Thyroid gland (tissue), 4 donors: ENCODE measurements at regions not wholly inside any gene's neighbourhood (a gene's known extent, or its start where the extent isn't known, plus 50 kb on each side); places are given as distances from the start of the nearest gene placed in this dataset.
A peak's percentile ranks its signal among the peaks of the same experiment; 100 is the strongest.

Experiments
- DNase-seq, 2 donors: peaks; one replicate each; pipeline ENCODE4 v3.0.0-alpha.2; 2019
- H3K27ac ChIP-seq, 3 donors: fragments of 200-600 bp; sonication (generic); 1 replicate in 2 of 3; 2 replicates in 1 of 3; pipeline ENCODE4 v1.5.1; 2016 to 2019; ENCODE audit warnings: mild to moderate bottlenecking in 1 of 3, moderate library complexity in 1 of 3
- H3K27me3 ChIP-seq: fragments of 200-600 bp; sonication (generic); one replicate; pipeline ENCODE4 v1.5.1; 2019
- H3K36me3 ChIP-seq, 2 donors: fragments of 200-600 bp; sonication (generic); one replicate each; pipeline ENCODE4 v1.5.1; 2016 to 2019
- H3K4me1 ChIP-seq, 2 donors: fragments of 200-600 bp; sonication (generic); one replicate each; pipeline ENCODE4 v1.5.1; 2017 to 2019
- H3K4me3 ChIP-seq, 3 donors: fragments of 200-600 bp; sonication (generic); replicated peaks in 1 of 3; 1 replicate in 2 of 3; 2 replicates in 1 of 3; pipeline ENCODE4 v1.5.1; 2016; ENCODE audit warnings: mild to moderate bottlenecking in 1 of 3
- H3K9me3 ChIP-seq: fragments of 200-600 bp; sonication (generic); one replicate; pipeline ENCODE4 v1.5.1; 2017
- POLR2A ChIP-seq, 2 donors: fragments of 450-650 bp; IDR thresholded peaks; one replicate each; pipeline ENCODE4 v1.6.1; 2017; ENCODE audit warnings: antibody characterized with exemption in 2 of 2, mild to moderate bottlenecking in 2 of 2, moderate library complexity in 1 of 2
- WGBS, 2 donors: methylation state at CpG; one replicate each; pipeline ENCODE4 v1.1.5; 2017; 5-methylcytosine and 5-hydroxymethylcytosine counted together
- intact Hi-C: fragments of 100-400 bp; cut with DNase I; formaldehyde crosslinking; loops from one replicate; pipeline ENCODE4 v1.15.1; 2023
- TF ChIP-seq, protein P1 (sequence below), 6 experiments: fragments of 200-600 bp in 3 of 6; fragments of 450-650 bp in 3 of 6; sonication (generic) in 3 of 6; IDR thresholded peaks; one replicate each; pipeline ENCODE4 v1.5.1; 2016 to 2019; ENCODE audit warnings: antibody characterized with exemption in 6 of 6, mild to moderate bottlenecking in 2 of 6, inconsistent platforms in 1 of 6, moderate library complexity in 1 of 6

DNA sequence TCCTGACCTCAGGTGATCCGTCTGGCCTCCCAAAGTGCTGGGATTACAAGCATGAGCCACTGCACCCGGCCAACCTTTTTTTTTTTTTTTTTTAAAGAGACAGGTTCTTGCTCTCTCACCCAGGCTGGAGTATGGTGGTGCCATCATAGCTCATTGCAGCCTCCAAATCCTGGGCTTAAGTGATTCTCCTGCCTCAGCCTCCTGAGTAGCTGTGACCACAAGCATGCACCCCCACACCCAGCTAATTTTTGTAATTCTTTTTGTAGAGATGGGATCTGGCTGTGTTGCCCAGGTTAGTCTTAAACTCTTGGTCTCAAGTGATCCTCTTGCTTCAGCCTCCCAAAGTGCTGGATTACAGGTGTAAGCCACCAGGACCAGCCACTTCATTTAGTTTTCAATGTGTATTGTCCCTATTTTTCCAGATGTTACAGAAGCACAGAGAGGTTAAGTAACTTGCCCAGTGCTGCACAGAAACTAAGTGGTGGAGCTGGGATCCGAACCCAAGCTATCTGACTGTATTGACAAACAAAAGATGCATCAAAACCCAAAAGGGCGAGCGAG is 55.6 kb upstream of the GRK3 start:
- intact Hi-C loops: no loop called here
- no peak overlapping the region for H3K27ac ChIP-seq

DNA sequence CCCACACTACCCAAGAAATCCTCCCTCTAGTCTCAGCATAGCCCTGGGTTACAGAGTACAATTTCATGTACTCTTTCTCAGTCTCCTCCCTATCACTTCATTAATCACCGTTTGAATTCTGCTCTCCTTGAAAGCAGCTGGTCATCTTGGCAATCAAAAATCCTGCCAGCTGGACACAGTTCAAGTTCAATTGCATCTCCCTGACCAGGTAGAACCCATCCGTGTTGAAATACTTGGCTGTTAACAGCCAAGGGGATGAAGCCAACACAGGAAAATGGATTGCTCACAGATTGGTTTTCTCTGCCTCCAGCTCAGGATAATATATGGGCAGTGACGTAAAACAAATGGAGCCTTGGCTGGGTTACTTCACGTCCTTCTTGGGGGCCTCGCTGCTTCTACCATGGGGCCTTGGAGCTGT is 55.1 kb upstream of the GRK3 start:
- Histone ChIP-seq H3K9me3 (no peaks in the 10 kb centered on the region), H3K36me3 (no peaks in the 10 kb centered on the region), H3K27ac (no peak overlapping the region), H3K4me3 (no peak overlapping the region), H3K27me3 (no peaks in the 10 kb centered on the region), H3K4me1 (peaks cover 2 to 6% of the 10 kb centered on the region in 2 donors)
- TF ChIP-seq, protein P1, sequence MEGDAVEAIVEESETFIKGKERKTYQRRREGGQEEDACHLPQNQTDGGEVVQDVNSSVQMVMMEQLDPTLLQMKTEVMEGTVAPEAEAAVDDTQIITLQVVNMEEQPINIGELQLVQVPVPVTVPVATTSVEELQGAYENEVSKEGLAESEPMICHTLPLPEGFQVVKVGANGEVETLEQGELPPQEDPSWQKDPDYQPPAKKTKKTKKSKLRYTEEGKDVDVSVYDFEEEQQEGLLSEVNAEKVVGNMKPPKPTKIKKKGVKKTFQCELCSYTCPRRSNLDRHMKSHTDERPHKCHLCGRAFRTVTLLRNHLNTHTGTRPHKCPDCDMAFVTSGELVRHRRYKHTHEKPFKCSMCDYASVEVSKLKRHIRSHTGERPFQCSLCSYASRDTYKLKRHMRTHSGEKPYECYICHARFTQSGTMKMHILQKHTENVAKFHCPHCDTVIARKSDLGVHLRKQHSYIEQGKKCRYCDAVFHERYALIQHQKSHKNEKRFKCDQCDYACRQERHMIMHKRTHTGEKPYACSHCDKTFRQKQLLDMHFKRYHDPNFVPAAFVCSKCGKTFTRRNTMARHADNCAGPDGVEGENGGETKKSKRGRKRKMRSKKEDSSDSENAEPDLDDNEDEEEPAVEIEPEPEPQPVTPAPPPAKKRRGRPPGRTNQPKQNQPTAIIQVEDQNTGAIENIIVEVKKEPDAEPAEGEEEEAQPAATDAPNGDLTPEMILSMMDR (IDR thresholded peaks at IDR 0.05): no peak
- no peak for TF ChIP-seq POLR2A (IDR thresholded peaks at IDR 0.05)
- 42 to 56% methylated on average over 5 of the region's 5 CpGs for WGBS, 2 donors
- peak; percentile 46 to 51 for DNase-seq
- intact Hi-C loops: no loop called here

More for the DNA sequence above, 55.6 kb upstream of the GRK3 start:
- no peaks in the 10 kb centered on the region for H3K36me3 ChIP-seq
- DNase-seq: no peak
- WGBS, 2 donors: 76 to 82% methylated on average over 5 of the region's 5 CpGs
- no peak overlapping the region for H3K4me3 ChIP-seq
- H3K4me1 ChIP-seq: peaks cover 2 to 6% of the 10 kb centered on the region in 2 donors
- no peaks in the 10 kb centered on the region for H3K9me3 ChIP-seq
- H3K27me3 ChIP-seq: no peaks in the 10 kb centered on the region
- TF ChIP-seq, protein P1 (IDR thresholded peaks at IDR 0.05): no peak
- TF ChIP-seq POLR2A (IDR thresholded peaks at IDR 0.05): no peak

DNA sequence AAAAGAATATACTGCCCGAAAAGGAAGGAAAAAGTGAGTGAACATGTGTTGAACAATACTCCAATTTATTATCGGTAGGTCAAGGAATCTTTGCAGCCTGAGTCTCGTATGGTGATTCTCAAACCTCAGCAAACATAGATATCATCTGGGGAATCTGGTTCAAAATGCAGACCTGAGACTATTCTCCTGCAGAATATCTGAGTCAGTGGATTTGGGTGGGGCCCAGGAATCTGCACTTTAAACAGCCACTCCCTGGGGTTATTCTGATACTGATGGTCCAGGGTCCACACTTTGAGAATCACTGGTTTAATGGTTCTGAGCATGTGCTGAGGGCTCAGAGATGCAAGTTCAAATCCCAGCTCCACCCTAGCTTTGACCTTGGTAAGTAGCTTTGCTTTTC is 53.6 kb upstream of the GRK3 start:
- DNase-seq: no peak
- Histone ChIP-seq H3K27me3 (no peaks in the 10 kb centered on the region), H3K4me3 (no peak overlapping the region), H3K9me3 (no peaks in the 10 kb centered on the region), H3K27ac (no peak overlapping the region), H3K4me1 (peaks cover 8 to 15% of the 10 kb centered on the region in 2 donors), H3K36me3 (no peaks in the 10 kb centered on the region)
- WGBS, 2 donors: 65 to 81% methylated on average over 3 of the region's 3 CpGs
- TF ChIP-seq, protein P1 (IDR thresholded peaks at IDR 0.05): no peak
- TF ChIP-seq POLR2A (IDR thresholded peaks at IDR 0.05): no peak
- intact Hi-C loops: no loop called here

DNA sequence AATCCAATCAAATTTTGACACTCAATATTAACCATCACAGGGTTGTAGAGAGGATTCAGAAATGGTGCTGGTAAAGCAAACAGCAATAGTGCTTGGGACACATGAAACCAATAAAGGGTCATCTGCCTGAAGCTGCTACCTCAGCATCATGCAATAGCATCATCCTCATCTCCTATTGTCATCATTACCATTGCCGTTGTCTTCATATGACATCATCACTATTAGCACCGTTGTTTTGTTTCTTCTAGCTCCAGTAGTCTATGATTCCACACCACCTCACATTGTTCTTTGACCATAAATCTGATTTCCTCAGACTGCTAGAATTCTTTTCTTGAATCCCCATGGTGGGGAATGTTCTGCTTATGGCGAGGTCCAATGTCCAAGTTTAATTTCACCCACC is 52.8 kb upstream of the GRK3 start:
- no peaks in the 10 kb centered on the region for H3K27me3 ChIP-seq
- WGBS, 2 donors: 95 to 100% methylated on average over 3 of the region's 3 CpGs
- TF ChIP-seq, protein P1 (IDR thresholded peaks at IDR 0.05): no peak
- no peak for TF ChIP-seq POLR2A (IDR thresholded peaks at IDR 0.05)
- intact Hi-C loops: no loop called here
- no peak overlapping the region for H3K4me3 ChIP-seq
- H3K9me3 ChIP-seq: no peaks in the 10 kb centered on the region
- H3K4me1 ChIP-seq: peaks cover 8 to 15% of the 10 kb centered on the region in 2 donors
- no peaks in the 10 kb centered on the region for H3K36me3 ChIP-seq
- H3K27ac ChIP-seq: no peak overlapping the region
- no peak for DNase-seq

DNA sequence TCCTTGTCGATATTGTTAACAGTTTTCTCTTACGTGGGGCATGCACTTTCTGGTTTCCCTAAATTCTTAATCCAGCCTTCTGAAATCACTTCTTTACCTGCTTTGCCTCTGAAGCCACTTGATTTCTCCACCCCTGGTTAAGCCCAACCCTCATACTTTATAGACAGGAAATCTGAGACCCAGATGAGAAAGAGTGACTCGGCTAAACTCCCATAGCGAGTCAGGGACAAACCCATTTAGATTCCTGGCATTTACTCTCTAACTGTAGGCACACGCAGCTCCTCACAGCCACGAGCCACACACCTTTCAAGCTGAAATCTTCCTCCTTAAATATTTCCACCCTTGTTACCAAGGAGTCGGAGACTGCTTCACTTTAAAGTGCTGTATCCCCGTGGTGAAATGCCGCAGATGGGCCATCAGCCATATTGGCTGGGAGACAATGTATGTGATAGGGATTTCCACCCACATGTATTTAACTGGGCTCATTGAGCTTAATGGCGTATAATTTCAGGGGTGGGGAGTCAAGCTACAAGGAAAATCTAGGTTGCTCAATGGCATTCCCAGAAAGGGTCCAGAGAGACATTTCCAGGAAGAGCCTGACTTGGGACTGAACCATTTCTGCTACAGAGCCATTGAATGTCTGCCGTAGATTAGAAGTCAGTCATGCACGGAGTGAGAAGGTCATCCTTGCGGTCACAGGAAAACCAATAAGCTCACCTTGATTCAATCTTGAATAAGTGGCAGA is 49.9 kb upstream of the GRK3 start:
- no peak for DNase-seq
- 66 to 68% methylated on average over 13 of the region's 13 CpGs for WGBS, 2 donors
- intact Hi-C loops: no loop called here
- TF ChIP-seq, protein P1 (IDR thresholded peaks at IDR 0.05): no peak
- TF ChIP-seq POLR2A (IDR thresholded peaks at IDR 0.05): no peak
- H3K9me3 ChIP-seq: no peaks in the 10 kb centered on the region
- H3K27me3 ChIP-seq: no peaks in the 10 kb centered on the region
- no peak overlapping the region for H3K4me3 ChIP-seq
- H3K36me3 ChIP-seq: no peaks in the 10 kb centered on the region
- peaks cover 6 to 9% of the 10 kb centered on the region in 2 donors for H3K4me1 ChIP-seq
- no peak overlapping the region for H3K27ac ChIP-seq
